Activated naive CD4-positive, alpha-beta T cell treated with anti-CD3 and anti-CD28 coated beads for 36 hours (primary cell): ENCODE measurements at regions not wholly inside any gene's neighbourhood (a gene's known extent, or its start where the extent isn't known, plus 50 kb on each side); places are given as distances from the start of the nearest gene placed in this dataset.
"Not testable (repeated sequence)": the region's sequence is repeated elsewhere in the genome, so short reads cannot be mapped to it uniquely, and the experiment has no call there.

Experiments used
- CTCF ChIA-PET: fragments of 350-600 bp; sonication (Branson Sonifier 250); formaldehyde crosslinking; loops from one replicate; lab custom pipeline; 2021; ENCODE audit warnings: antibody characterized with exemption; lab: Charles Lee
- DNase-seq: peaks from one replicate; pipeline ENCODE4 v3.0.0-alpha.2; 2020
- H3K27ac Mint-ChIP-seq: one replicate; pipeline ENCODE4 v1.8.0; 2021; ENCODE audit warnings: mild to moderate bottlenecking, mixed read lengths
- H3K27me3 Mint-ChIP-seq: one replicate; pipeline ENCODE4 v1.8.0; 2021; ENCODE audit warnings: low read depth, mixed read lengths
- H3K36me3 Mint-ChIP-seq: one replicate; pipeline ENCODE4 v1.8.0; 2021; ENCODE audit warnings: low read depth, mixed read lengths
- H3K4me1 Mint-ChIP-seq: one replicate; pipeline ENCODE4 v1.8.0; 2021; ENCODE audit warnings: low read depth, mixed read lengths
- H3K4me3 Mint-ChIP-seq: one replicate; pipeline ENCODE4 v1.8.0; 2021; ENCODE audit warnings: mild to moderate bottlenecking, moderate library complexity, mixed read lengths
- H3K9me3 Mint-ChIP-seq: one replicate; pipeline ENCODE4 v1.8.0; 2021; ENCODE audit warnings: mixed read lengths
- intact Hi-C: fragments of 100-400 bp; cut with micrococcal nuclease; formaldehyde crosslinking; loops from one replicate; pipeline ENCODE4 v1.15.1; 2023

- H3K9me3 Mint-ChIP-seq: peaks cover 5% of the 10 kb centered on the region
- H3K4me1 Mint-ChIP-seq: no peaks in the 10 kb centered on the region
- CTCF ChIA-PET: no interaction called here
- H3K4me3 Mint-ChIP-seq: no peak overlapping the region
- intact Hi-C loops: no loop called here
- no peaks in the 10 kb centered on the region for H3K36me3 Mint-ChIP-seq
- H3K27ac Mint-ChIP-seq: no peak overlapping the region
- no peak for DNase-seq
- no peaks in the 10 kb centered on the region for H3K27me3 Mint-ChIP-seq
These were observed 1177.2 kb downstream of the TECRL start for GRCh38 chr4:63232058-63232457.

GRCh38 chr4:63226229-63226628 lies 1183.0 kb downstream of the TECRL start:
- H3K9me3 Mint-ChIP-seq: peaks cover 2% of the 10 kb centered on the region
- intact Hi-C loops: no loop called here
- no peaks in the 10 kb centered on the region for H3K27me3 Mint-ChIP-seq
- no peak for DNase-seq
- no peak overlapping the region for H3K4me3 Mint-ChIP-seq
- H3K36me3 Mint-ChIP-seq: no peaks in the 10 kb centered on the region
- H3K27ac Mint-ChIP-seq: no peak overlapping the region
- H3K4me1 Mint-ChIP-seq: no peaks in the 10 kb centered on the region
- CTCF ChIA-PET: no interaction called here

GRCh38 chr4:63222466-63222865 lies 1186.8 kb downstream of the TECRL start:
- Mint-ChIP-seq H3K4me1 (no peaks in the 10 kb centered on the region), H3K9me3 (peaks cover 10% of the 10 kb centered on the region), H3K36me3 (no peaks in the 10 kb centered on the region), H3K27me3 (no peaks in the 10 kb centered on the region), H3K27ac (no peak overlapping the region), H3K4me3 (no peak overlapping the region)
- DNase-seq: no peak
- CTCF ChIA-PET: no interaction called here
- intact Hi-C loops: no loop called here

- Mint-ChIP-seq H3K27ac (no peak overlapping the region), H3K9me3 (peaks cover 17% of the 10 kb centered on the region), H3K4me1 (no peaks in the 10 kb centered on the region), H3K4me3 (no peak overlapping the region), H3K27me3 (no peaks in the 10 kb centered on the region), H3K36me3 (no peaks in the 10 kb centered on the region)
- CTCF ChIA-PET: no interaction called here
- intact Hi-C loops: no loop called here
- DNase-seq: no peak
These were observed 1187.8 kb downstream of the TECRL start for GRCh38 chr4:63221477-63221876.

- peaks cover 27% of the 10 kb centered on the region for H3K9me3 Mint-ChIP-seq
- no peak overlapping the region for H3K4me3 Mint-ChIP-seq
- no peaks in the 10 kb centered on the region for H3K4me1 Mint-ChIP-seq
- no peaks in the 10 kb centered on the region for H3K27me3 Mint-ChIP-seq
- intact Hi-C loops: no loop called here
- no peaks in the 10 kb centered on the region for H3K36me3 Mint-ChIP-seq
- no peak overlapping the region for H3K27ac Mint-ChIP-seq
- CTCF ChIA-PET: interaction anchor here (0.7 kb wide), 1 partner anchor 1466 kb away, joined by 3 read pairs; no protein-coding TSS in a partner anchor
- DNase-seq: no peak
These were observed 1190.4 kb downstream of the TECRL start for GRCh38 chr4:63218856-63219255.

GRCh38 chr4:63214076-63214475 lies 1195.2 kb downstream of the TECRL start:
- CTCF ChIA-PET: no interaction called here
- H3K36me3 Mint-ChIP-seq: no peaks in the 10 kb centered on the region
- intact Hi-C loops: no loop called here
- no peaks in the 10 kb centered on the region for H3K4me1 Mint-ChIP-seq
- peaks cover 33% of the 10 kb centered on the region for H3K9me3 Mint-ChIP-seq
- no peak for DNase-seq
- no peak overlapping the region for H3K27ac Mint-ChIP-seq
- H3K27me3 Mint-ChIP-seq: no peaks in the 10 kb centered on the region
- H3K4me3 Mint-ChIP-seq: no peak overlapping the region

- Mint-ChIP-seq H3K36me3 (no peaks in the 10 kb centered on the region), H3K4me3 (no peak overlapping the region), H3K27ac (no peak overlapping the region), H3K27me3 (no peaks in the 10 kb centered on the region), H3K4me1 (no peaks in the 10 kb centered on the region), H3K9me3 (peaks cover 29% of the 10 kb centered on the region)
- intact Hi-C loops: no loop called here
- CTCF ChIA-PET: no interaction called here
- DNase-seq: no peak
These were observed 1197.3 kb downstream of the TECRL start for GRCh38 chr4:63211776-63212479.

- DNase-seq: no peak
- Mint-ChIP-seq H3K36me3 (no peaks in the 10 kb centered on the region), H3K27me3 (no peaks in the 10 kb centered on the region), H3K4me1 (no peaks in the 10 kb centered on the region), H3K4me3 (no peak overlapping the region), H3K27ac (no peak overlapping the region), H3K9me3 (peaks cover 25% of the 10 kb centered on the region)
- CTCF ChIA-PET: no interaction called here
- intact Hi-C loops: no loop called here
These were observed 1197.9 kb downstream of the TECRL start for GRCh38 chr4:63211375-63211774.

GRCh38 chr4:63193029-63193428 lies 1216.2 kb downstream of the TECRL start:
- H3K4me1 Mint-ChIP-seq, H3K27ac Mint-ChIP-seq, H3K36me3 Mint-ChIP-seq, H3K4me3 Mint-ChIP-seq, DNase-seq, H3K27me3 Mint-ChIP-seq, CTCF ChIA-PET, intact Hi-C loops: not testable (repeated sequence)
- H3K9me3 Mint-ChIP-seq: peaks cover 16% of the 10 kb centered on the region

GRCh38 chr4:63171341-63171740 lies 1237.9 kb downstream of the TECRL start:
- Mint-ChIP-seq H3K36me3 (no peaks in the 10 kb centered on the region), H3K4me1 (no peaks in the 10 kb centered on the region), H3K4me3 (no peak overlapping the region), H3K27me3 (no peaks in the 10 kb centered on the region), H3K27ac (no peak overlapping the region), H3K9me3 (peaks cover 5% of the 10 kb centered on the region)
- no peak for DNase-seq
- intact Hi-C loops: no loop called here
- CTCF ChIA-PET: no interaction called here

- DNase-seq: no peak
- intact Hi-C loops: no loop called here
- Mint-ChIP-seq H3K27ac (no peak overlapping the region), H3K36me3 (no peaks in the 10 kb centered on the region), H3K9me3 (peaks cover 5% of the 10 kb centered on the region), H3K4me1 (no peaks in the 10 kb centered on the region), H3K27me3 (no peaks in the 10 kb centered on the region), H3K4me3 (no peak overlapping the region)
- CTCF ChIA-PET: no interaction called here
These were observed 1238.3 kb downstream of the TECRL start for GRCh38 chr4:63170923-63171322.

GRCh38 chr4:63169836-63170235 lies 1239.4 kb downstream of the TECRL start:
- Mint-ChIP-seq H3K9me3 (peaks cover 5% of the 10 kb centered on the region), H3K27me3 (no peaks in the 10 kb centered on the region), H3K36me3 (no peaks in the 10 kb centered on the region), H3K4me3 (no peak overlapping the region), H3K27ac (no peak overlapping the region), H3K4me1 (no peaks in the 10 kb centered on the region)
- CTCF ChIA-PET: no interaction called here
- intact Hi-C loops: no loop called here
- DNase-seq: no peak

- intact Hi-C loops: no loop called here
- H3K27me3 Mint-ChIP-seq: no peaks in the 10 kb centered on the region
- no peaks in the 10 kb centered on the region for H3K4me1 Mint-ChIP-seq
- no peaks in the 10 kb centered on the region for H3K36me3 Mint-ChIP-seq
- peaks cover 14% of the 10 kb centered on the region for H3K9me3 Mint-ChIP-seq
- H3K4me3 Mint-ChIP-seq: no peak overlapping the region
- CTCF ChIA-PET: no interaction called here
- H3K27ac Mint-ChIP-seq: no peak overlapping the region
- DNase-seq: no peak
These were observed 1253.7 kb downstream of the TECRL start for GRCh38 chr4:63155561-63155960.
